ENCODE measurements at regions not wholly inside any gene's neighbourhood (a gene's known extent, or its start where the extent isn't known, plus 50 kb on each side); places are given as distances from the start of the nearest gene placed in this dataset.
A peak's percentile ranks its signal among the peaks of the same experiment; 100 is the strongest.
"Not testable (repeated sequence)": the region's sequence is repeated elsewhere in the genome, so short reads cannot be mapped to it uniquely, and the experiment has no call there.

DNA sequence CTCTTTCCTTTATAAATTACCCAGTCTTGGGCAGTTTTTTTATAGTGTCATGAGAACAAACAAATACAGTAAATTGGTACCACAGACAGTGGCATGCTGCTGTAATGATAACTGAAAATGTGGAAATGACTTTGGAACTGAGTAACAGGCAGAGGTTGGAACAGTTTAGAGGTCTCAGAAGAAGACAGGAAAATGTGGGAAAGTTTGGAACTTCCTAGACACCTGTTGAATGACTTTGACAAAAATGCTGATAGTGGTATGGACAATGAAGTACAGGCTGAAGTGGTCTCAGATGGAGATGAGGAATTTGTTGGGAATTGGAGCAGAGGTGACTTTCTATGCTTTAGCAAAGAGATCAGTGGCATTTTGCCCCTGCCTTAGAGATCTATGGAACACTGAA is 1128.4 kb upstream of the POT1 start:
- no peak for TF ChIP-seq ZFX (IDR thresholded peaks at IDR 0.05; ENCODE audit: borderline replicate concordance)
- TF ChIP-seq, protein P1, sequence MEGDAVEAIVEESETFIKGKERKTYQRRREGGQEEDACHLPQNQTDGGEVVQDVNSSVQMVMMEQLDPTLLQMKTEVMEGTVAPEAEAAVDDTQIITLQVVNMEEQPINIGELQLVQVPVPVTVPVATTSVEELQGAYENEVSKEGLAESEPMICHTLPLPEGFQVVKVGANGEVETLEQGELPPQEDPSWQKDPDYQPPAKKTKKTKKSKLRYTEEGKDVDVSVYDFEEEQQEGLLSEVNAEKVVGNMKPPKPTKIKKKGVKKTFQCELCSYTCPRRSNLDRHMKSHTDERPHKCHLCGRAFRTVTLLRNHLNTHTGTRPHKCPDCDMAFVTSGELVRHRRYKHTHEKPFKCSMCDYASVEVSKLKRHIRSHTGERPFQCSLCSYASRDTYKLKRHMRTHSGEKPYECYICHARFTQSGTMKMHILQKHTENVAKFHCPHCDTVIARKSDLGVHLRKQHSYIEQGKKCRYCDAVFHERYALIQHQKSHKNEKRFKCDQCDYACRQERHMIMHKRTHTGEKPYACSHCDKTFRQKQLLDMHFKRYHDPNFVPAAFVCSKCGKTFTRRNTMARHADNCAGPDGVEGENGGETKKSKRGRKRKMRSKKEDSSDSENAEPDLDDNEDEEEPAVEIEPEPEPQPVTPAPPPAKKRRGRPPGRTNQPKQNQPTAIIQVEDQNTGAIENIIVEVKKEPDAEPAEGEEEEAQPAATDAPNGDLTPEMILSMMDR (IDR thresholded peaks at IDR 0.05): no peak
- H3K27ac ChIP-seq: no peak overlapping the region

DNA sequence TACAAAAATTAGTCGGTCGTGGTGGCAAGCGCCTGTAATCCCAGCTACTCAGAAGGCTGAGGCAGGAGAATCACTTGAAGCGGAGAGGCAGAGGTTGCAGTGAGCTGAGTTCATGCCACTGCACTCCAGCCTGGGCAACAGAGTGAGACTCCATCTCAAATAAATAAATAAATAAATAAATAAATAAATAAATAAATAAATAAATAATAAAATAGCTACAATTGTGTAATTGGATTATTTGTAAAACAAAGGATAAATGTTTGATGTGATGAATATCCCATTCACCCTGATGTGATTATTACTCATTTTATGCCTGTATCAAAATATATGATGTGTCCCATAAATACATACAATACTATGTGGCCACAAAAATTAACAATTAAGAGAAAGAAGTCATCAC is 1127.0 kb upstream of the POT1 start:
- H3K27ac ChIP-seq: not testable (repeated sequence)

DNA sequence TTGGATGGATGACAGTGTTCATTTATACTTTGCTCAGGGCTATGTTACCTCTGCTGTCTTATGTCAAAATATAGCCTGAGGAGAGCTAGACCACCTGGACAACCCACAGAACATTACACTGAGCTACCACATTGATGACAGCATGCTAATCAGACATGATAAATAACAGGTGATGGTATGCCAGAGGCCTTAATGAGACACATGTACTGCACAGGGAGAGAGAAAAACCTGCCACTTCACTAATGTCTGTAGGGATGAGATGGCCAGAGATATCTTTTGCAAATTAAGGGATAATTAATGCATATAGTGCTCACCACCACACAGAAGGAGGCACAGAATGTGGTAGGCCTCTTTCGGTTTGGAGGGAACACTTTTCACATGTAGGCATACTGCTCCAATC is 1122.6 kb upstream of the POT1 start:
- no peak overlapping the region for H3K27ac ChIP-seq
- TF ChIP-seq, protein P1 (IDR thresholded peaks at IDR 0.05): no peak
- no peak for TF ChIP-seq ZFX (IDR thresholded peaks at IDR 0.05; ENCODE audit: borderline replicate concordance)

DNA sequence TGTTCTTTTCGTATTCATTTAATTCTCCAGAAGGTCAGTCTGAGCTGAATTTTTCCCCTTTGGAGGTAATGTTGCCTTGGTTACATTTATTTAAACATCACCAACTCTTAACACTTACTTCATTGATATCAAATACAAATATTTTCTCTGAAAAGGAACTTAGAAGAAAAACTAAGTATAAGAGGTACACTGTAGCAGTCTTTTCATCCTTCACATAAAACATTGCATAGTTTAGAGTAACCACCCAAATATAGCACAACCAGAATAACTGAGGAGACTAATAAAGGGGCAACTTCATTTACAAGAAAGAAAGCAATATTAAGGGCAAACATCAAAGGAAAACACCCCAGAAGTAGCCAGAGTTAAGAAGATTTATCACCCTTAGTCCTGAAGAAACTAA is 1115.0 kb upstream of the POT1 start:
- no peak overlapping the region for H3K27ac ChIP-seq
- TF ChIP-seq ZFX (IDR thresholded peaks at IDR 0.05; ENCODE audit: borderline replicate concordance): no peak

DNA sequence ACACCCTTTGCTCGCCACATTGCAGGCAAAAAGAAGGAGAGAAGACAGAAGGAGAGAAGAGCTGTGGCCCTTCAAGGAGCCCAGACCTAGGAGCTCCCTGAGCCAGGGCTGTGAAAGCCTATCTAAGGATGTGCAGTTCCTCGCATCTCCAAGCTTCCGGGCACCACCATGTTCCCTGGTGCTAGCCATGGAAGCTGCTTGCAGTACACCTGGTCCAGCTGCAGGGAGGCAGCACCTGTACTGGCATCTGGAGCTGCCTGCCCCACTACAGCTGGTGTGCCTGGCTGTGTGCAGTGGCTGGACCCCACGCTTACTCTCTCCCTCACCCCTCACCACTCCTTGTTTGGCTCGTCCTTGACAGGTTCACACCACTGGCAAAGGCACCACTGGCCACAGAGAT is 1111.8 kb upstream of the POT1 start:
- no peak overlapping the region for H3K27ac ChIP-seq
- TF ChIP-seq, protein P1 (IDR thresholded peaks at IDR 0.05): no peak
- no peak for TF ChIP-seq ZFX (IDR thresholded peaks at IDR 0.05; ENCODE audit: borderline replicate concordance)

DNA sequence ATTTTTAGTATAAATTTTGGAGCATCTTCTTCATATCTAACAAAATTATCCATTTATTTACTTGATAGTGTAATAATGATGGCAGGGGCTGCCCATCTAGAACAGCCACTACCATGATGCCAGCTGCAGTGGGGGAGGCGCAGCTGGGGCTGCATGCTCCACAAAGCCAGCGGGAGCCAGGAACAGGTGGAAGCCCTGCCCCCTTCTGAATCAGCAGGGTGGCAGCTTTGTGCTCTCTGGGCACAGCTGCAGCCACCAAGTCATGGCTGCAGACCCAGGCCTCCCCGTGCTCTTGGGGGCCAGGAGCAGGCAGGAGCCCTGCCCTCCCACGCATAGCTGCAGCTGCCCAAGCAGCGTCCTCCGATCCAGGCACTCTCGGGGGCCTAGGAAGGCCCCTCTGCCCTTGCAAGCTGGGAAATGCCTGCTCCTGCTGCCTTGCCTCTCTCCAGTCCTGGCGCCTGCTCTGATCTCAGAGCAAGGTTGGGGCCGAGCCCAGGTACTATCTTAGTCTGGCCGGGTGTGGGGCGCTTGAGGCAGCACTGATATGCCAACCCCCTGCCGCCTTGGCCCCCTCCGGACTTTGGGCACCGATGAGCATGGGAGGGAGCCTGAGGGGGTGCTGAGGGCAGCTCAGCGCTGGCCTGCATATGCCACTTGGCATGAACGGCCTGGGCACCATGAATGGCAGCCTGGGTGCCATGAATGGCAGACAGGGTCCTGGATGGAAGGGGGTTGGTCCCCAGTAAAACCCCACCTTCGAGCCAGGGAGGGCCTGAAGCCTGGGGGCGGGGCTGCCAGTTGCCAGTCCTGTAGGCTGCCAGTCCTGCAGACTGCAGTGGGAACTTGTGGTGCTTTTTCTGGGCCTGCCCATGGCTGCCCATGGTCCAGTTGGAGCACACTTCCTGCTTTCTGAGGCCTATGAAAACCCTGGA is 1110.8 kb upstream of the POT1 start:
- TF ChIP-seq, protein P1 (IDR thresholded peaks at IDR 0.05): no peak
- no peak for TF ChIP-seq ZFX (IDR thresholded peaks at IDR 0.05; ENCODE audit: borderline replicate concordance)

DNA sequence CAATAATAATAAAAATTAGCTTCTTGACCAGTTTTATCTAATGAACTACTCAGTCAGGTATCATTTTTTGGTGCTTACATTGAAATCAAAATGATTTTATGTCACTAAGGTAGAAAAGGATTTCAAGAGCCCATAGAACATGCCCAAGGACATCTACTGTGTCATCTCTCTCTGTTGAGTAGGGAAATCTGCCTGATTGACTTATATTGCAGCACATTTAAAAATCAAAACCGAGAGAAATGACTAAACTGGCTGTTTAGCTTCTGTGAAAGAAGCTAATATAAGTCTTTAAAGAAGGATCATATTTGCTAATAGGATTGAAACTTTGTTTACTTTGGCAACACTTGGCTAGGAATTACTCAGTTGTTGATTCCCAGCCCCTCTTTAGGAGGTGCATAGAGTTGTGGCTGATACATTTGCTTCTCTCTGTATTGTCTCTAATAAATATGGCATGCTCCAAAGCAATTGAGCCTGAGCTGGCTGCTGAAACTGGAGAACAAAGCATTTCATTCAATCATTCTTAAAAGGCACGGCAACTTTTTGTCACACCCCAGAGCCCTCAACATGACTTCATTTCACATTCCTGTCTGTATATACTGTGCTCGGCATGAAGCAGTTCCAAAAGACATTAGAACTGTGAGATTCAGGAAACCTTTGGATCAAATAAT is 1096.9 kb upstream of the POT1 start:
- TF ChIP-seq ZFX (IDR thresholded peaks at IDR 0.05; ENCODE audit: borderline replicate concordance): no peak
- TF ChIP-seq, protein P1 (IDR thresholded peaks at IDR 0.05): no peak
- peak overlapping the region; percentile 17 for H3K27ac ChIP-seq

More for the DNA sequence above, 1110.8 kb upstream of the POT1 start:
- H3K27ac ChIP-seq: no peak overlapping the region

DNA sequence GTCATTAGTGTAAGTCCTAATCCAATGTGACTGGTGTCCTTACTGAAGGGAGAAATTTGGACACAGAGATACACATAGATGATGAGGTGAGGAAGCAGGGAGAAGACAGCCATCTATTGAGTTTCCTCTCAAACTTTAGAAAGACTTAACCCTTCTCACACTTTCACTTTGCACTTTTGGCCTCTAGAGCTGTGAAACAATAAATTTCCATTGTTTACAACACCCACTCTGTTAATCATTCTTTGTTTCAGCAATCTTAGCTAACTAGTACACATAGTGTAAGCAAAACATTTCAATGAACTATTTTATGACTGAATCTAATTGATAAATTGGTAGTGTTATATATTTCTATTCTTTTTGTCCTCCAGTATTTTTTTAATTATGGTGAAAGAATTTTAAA is 1092.8 kb upstream of the POT1 start:
- TF ChIP-seq, protein P1 (IDR thresholded peaks at IDR 0.05): no peak
- no peak for TF ChIP-seq ZFX (IDR thresholded peaks at IDR 0.05; ENCODE audit: borderline replicate concordance)

More for the DNA sequence above, 1092.8 kb upstream of the POT1 start:
- H3K27ac ChIP-seq: no peak overlapping the region
